Immature natural killer cell (primary cell): ENCODE measurements at regions not wholly inside any gene's neighbourhood (a gene's known extent, or its start where the extent isn't known, plus 50 kb on each side); places are given as distances from the start of the nearest gene placed in this dataset.

Experiments
- DNase-seq, 3 donors: peaks; one replicate each; pipeline ENCODE4 v3.0.0; 2022; ENCODE audit warnings: mixed read lengths in 1 of 3
- H3K27ac Mint-ChIP-seq, 6 donors: one replicate each; pipeline ENCODE4 v1.8.0; 2020; ENCODE audit warnings: mixed read lengths in 6 of 6, mild to moderate bottlenecking in 5 of 6, inconsistent platforms in 4 of 6, moderate library complexity in 3 of 6
- H3K27me3 Mint-ChIP-seq, 3 donors: one replicate each; pipeline ENCODE4 v1.8.0; 2020 to 2021; ENCODE audit warnings: low read depth in 3 of 3, mild to moderate bottlenecking in 3 of 3, mixed read lengths in 3 of 3, moderate library complexity in 3 of 3, inconsistent platforms in 1 of 3
- H3K36me3 Mint-ChIP-seq, 3 donors: one replicate each; pipeline ENCODE4 v1.8.0; 2020; ENCODE audit warnings: mixed read lengths in 3 of 3, inconsistent platforms in 2 of 3, mild to moderate bottlenecking in 2 of 3
- H3K4me1 Mint-ChIP-seq, 2 donors: one replicate each; pipeline ENCODE4 v1.8.0; 2020; ENCODE audit warnings: inconsistent platforms in 2 of 2, mild to moderate bottlenecking in 2 of 2, mixed read lengths in 2 of 2, moderate library complexity in 1 of 2
- H3K4me3 Mint-ChIP-seq, 5 donors: one replicate each; pipeline ENCODE4 v1.8.0; 2020; ENCODE audit warnings: mild to moderate bottlenecking in 5 of 5, mixed read lengths in 5 of 5, inconsistent platforms in 3 of 5, moderate library complexity in 3 of 5
- H3K9me3 Mint-ChIP-seq, 6 donors: one replicate each; pipeline ENCODE4 v1.8.0; 2020; ENCODE audit warnings: mild to moderate bottlenecking in 6 of 6, mixed read lengths in 6 of 6, inconsistent platforms in 4 of 6, moderate library complexity in 3 of 6

DNA sequence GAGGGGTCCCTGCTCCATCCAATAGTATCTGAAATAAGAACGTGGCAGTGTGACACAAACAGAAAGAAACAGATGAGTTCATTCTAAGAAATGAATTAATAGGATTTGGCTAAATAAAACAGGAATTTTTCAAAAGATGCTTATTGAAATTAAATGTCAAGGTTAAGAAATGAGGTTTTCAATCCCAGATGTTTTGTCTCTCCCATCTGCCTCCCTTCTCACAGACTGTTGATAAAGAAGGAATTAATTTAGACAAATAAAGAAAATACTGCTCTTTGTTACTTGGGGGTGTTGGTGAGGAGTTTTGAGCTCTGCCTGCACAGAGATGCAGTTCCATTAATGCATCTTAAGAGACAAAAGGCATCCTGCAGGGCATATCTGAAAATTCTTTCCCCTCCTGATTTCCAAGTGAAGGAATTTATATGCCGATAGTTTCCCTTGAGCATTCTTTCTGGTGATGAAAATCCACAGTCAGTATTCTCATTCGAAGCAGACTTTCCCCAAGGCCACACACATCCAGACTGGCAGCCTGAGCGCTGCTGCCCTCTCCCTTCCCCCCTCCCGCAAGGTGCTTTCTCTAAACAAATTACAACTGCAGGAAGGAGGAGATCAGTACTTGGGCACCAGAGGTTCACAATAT is 385.4 kb upstream of the RND3 start:
- Mint-ChIP-seq H3K4me3 (no peak overlapping the region), H3K9me3 (peaks cover 0 to 25% (median 4%) of the 10 kb centered on the region in 6 donors), H3K36me3 (no peaks in the 10 kb centered on the region), H3K4me1 (no peaks in the 10 kb centered on the region), H3K27me3 (peaks cover 2 to 4% (median 2%) of the 10 kb centered on the region in 3 donors), H3K27ac (no peak overlapping the region)
- DNase-seq, result no peak

GRCh38 chr2:150866431-150866830 is 379.0 kb upstream of the RND3 start:
- Mint-ChIP-seq H3K4me1 (no peaks in the 10 kb centered on the region), H3K4me3 (no peak overlapping the region), H3K27ac (no peak overlapping the region), H3K9me3 (peaks cover 0 to 34% (median 6%) of the 10 kb centered on the region in 6 donors), H3K27me3 (peaks cover 0 to 2% (median 1%) of the 10 kb centered on the region in 3 donors), H3K36me3 (no peaks in the 10 kb centered on the region)
- no peak for DNase-seq

- no peak overlapping the region for H3K4me3 Mint-ChIP-seq
- H3K27me3 Mint-ChIP-seq, result peaks cover 0 to 2% (median 1%) of the 10 kb centered on the region in 3 donors
- no peak for DNase-seq
- H3K36me3 Mint-ChIP-seq, result no peaks in the 10 kb centered on the region
- peaks cover 0 to 30% (median 4%) of the 10 kb centered on the region in 6 donors for H3K9me3 Mint-ChIP-seq
- no peak overlapping the region for H3K27ac Mint-ChIP-seq
- no peaks in the 10 kb centered on the region for H3K4me1 Mint-ChIP-seq
Observed at GRCh38 chr2:150863691-150864090, 376.2 kb upstream of the RND3 start.

- no peaks in the 10 kb centered on the region for H3K36me3 Mint-ChIP-seq
- DNase-seq, result no peak
- H3K27ac Mint-ChIP-seq, result no peak overlapping the region
- H3K4me1 Mint-ChIP-seq, result no peaks in the 10 kb centered on the region
- peaks cover 0 to 30% (median 2%) of the 10 kb centered on the region in 6 donors for H3K9me3 Mint-ChIP-seq
- H3K4me3 Mint-ChIP-seq, result no peak overlapping the region
- H3K27me3 Mint-ChIP-seq, result peaks cover 0 to 1% (median 0%) of the 10 kb centered on the region in 3 donors
Observed at GRCh38 chr2:150860301-150860700, 372.8 kb upstream of the RND3 start.

GRCh38 chr2:150859877-150860276 is 372.4 kb upstream of the RND3 start:
- Mint-ChIP-seq H3K27me3 (peaks cover 0 to 1% (median 0%) of the 10 kb centered on the region in 3 donors), H3K36me3 (no peaks in the 10 kb centered on the region), H3K27ac (no peak overlapping the region), H3K4me1 (no peaks in the 10 kb centered on the region), H3K9me3 (peaks cover 0 to 27% (median 2%) of the 10 kb centered on the region in 6 donors), H3K4me3 (no peak overlapping the region)
- DNase-seq, result no peak

GRCh38 chr2:150859162-150859561 is 371.7 kb upstream of the RND3 start:
- Mint-ChIP-seq H3K4me3 (no peak overlapping the region), H3K27ac (no peak overlapping the region)

GRCh38 chr2:150858382-150858781 is 370.9 kb upstream of the RND3 start:
- DNase-seq, result no peak
- no peak overlapping the region for H3K4me3 Mint-ChIP-seq
- no peaks in the 10 kb centered on the region for H3K36me3 Mint-ChIP-seq
- H3K27me3 Mint-ChIP-seq, result no peaks in the 10 kb centered on the region
- no peak overlapping the region for H3K27ac Mint-ChIP-seq
- no peaks in the 10 kb centered on the region for H3K4me1 Mint-ChIP-seq
- peaks cover 0 to 18% (median 2%) of the 10 kb centered on the region in 6 donors for H3K9me3 Mint-ChIP-seq

More at GRCh38 chr2:150859162-150859561, 371.7 kb upstream of the RND3 start:
- H3K27me3 Mint-ChIP-seq, result no peaks in the 10 kb centered on the region
- H3K9me3 Mint-ChIP-seq, result peaks cover 0 to 20% (median 2%) of the 10 kb centered on the region in 6 donors
- no peaks in the 10 kb centered on the region for H3K4me1 Mint-ChIP-seq
- no peaks in the 10 kb centered on the region for H3K36me3 Mint-ChIP-seq
- DNase-seq, result no peak

DNA sequence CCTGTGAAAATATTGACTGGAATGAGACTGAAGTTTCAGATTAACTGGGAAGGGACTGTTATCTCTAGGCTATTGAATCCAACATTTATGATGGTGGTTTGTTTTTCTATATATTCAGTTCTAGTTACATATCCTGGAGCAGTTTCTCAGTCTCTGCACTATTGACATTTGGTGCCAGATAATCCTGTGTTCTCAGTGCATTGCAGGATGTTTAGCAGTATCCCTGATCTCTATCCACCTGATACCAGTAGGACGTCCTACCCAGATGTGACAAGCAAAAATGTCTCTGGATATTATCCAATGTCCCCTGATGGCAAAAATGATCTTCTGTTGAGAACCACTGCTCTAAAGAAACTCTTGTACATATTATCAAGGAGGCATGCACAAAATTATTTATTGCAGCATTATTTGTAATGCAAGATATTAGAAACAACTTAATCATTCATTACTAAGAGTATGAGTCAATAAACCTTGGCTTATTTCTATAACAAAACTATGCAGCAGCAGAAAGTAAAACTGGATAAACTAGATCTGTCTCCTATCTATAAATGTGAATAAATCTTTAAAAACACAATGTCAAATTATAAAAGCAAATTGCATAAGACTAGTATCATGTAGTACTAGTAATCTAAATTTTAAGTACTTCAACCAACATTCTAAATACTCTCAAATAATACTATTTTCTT is 369.3 kb upstream of the RND3 start:
- no peaks in the 10 kb centered on the region for H3K4me1 Mint-ChIP-seq
- no peak overlapping the region for H3K4me3 Mint-ChIP-seq
- no peaks in the 10 kb centered on the region for H3K27me3 Mint-ChIP-seq
- DNase-seq, result no peak
- H3K9me3 Mint-ChIP-seq, result peaks cover 0 to 13% (median under 1%) of the 10 kb centered on the region in 6 donors
- no peak overlapping the region for H3K27ac Mint-ChIP-seq
- no peaks in the 10 kb centered on the region for H3K36me3 Mint-ChIP-seq

GRCh38 chr2:150853263-150853662 is 365.8 kb upstream of the RND3 start:
- H3K36me3 Mint-ChIP-seq, result no peaks in the 10 kb centered on the region
- peaks cover 0 to 2% (median 0%) of the 10 kb centered on the region in 3 donors for H3K27me3 Mint-ChIP-seq
- no peak for DNase-seq
- H3K27ac Mint-ChIP-seq, result no peak overlapping the region
- peaks cover 0 to 5% (median under 1%) of the 10 kb centered on the region in 6 donors for H3K9me3 Mint-ChIP-seq
- H3K4me1 Mint-ChIP-seq, result no peaks in the 10 kb centered on the region
- no peak overlapping the region for H3K4me3 Mint-ChIP-seq

- peaks cover 0 to 2% (median 0%) of the 10 kb centered on the region in 3 donors for H3K27me3 Mint-ChIP-seq
- H3K4me3 Mint-ChIP-seq, result no peak overlapping the region
- no peak overlapping the region for H3K27ac Mint-ChIP-seq
- DNase-seq, result no peak
- no peaks in the 10 kb centered on the region for H3K4me1 Mint-ChIP-seq
- H3K9me3 Mint-ChIP-seq, result peaks cover 0 to 9% (median 1%) of the 10 kb centered on the region in 6 donors
- H3K36me3 Mint-ChIP-seq, result no peaks in the 10 kb centered on the region
Observed at GRCh38 chr2:150850641-150851040, 363.2 kb upstream of the RND3 start.

DNA sequence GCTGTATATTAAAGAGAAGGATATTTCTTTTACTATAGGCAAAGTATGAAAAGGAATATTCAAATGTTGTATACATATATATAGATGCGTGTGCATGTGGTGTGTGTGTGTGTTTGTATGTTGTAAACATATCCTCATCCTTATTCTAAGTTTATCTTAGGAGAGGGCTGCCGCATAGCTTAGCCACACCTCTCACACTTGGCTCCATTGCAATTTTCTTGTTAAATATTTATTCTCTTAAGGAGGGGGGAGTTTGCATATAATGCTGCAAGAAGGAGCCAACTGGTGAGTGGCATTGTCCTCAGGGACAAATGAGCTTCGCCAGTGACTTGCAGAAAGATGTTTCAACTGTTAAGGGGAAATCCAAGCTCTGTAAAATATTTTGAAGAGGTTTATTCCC is 360.1 kb upstream of the RND3 start:
- Mint-ChIP-seq H3K4me3 (no peak overlapping the region), H3K36me3 (no peaks in the 10 kb centered on the region), H3K4me1 (no peaks in the 10 kb centered on the region), H3K27ac (no peak overlapping the region), H3K27me3 (peaks cover 0 to 4% (median 2%) of the 10 kb centered on the region in 3 donors), H3K9me3 (peaks cover 2 to 21% (median 6%) of the 10 kb centered on the region in 6 donors)
- DNase-seq, result no peak

- H3K27ac Mint-ChIP-seq, result no peak overlapping the region
- H3K27me3 Mint-ChIP-seq, result peaks cover 0 to 4% (median 2%) of the 10 kb centered on the region in 3 donors
- DNase-seq, result no peak
- peaks cover 3 to 26% (median 7%) of the 10 kb centered on the region in 6 donors for H3K9me3 Mint-ChIP-seq
- H3K4me3 Mint-ChIP-seq, result no peak overlapping the region
- no peaks in the 10 kb centered on the region for H3K4me1 Mint-ChIP-seq
- H3K36me3 Mint-ChIP-seq, result no peaks in the 10 kb centered on the region
Observed at GRCh38 chr2:150846691-150847090, 359.2 kb upstream of the RND3 start.

DNA sequence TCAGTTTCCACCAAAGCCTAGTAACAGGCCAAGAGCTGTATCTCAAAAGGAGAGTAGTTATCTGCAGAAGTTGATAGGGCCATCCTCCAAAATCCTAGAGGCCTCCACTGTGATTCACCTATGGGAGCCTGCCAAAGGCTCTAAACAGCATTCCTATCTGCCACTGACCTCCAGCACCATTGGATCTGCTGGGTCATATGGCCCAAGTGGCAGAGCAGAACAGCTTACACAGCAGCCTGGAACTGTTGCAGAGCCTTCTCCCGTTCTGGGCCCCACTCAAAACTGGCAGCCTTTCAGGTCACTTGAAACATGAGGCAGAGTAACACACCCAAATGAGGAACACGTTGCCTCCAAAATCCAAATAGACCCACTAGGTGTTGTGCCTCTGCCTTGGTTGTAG is 345.2 kb upstream of the RND3 start:
- H3K27me3 Mint-ChIP-seq, result peaks cover 0 to 1% (median 0%) of the 10 kb centered on the region in 3 donors
- H3K27ac Mint-ChIP-seq, result no peak overlapping the region
- H3K36me3 Mint-ChIP-seq, result no peaks in the 10 kb centered on the region
- H3K4me1 Mint-ChIP-seq, result no peaks in the 10 kb centered on the region
- DNase-seq, result no peak
- H3K9me3 Mint-ChIP-seq, result peaks cover 0 to 5% (median 4%) of the 10 kb centered on the region in 6 donors
- no peak overlapping the region for H3K4me3 Mint-ChIP-seq

DNA sequence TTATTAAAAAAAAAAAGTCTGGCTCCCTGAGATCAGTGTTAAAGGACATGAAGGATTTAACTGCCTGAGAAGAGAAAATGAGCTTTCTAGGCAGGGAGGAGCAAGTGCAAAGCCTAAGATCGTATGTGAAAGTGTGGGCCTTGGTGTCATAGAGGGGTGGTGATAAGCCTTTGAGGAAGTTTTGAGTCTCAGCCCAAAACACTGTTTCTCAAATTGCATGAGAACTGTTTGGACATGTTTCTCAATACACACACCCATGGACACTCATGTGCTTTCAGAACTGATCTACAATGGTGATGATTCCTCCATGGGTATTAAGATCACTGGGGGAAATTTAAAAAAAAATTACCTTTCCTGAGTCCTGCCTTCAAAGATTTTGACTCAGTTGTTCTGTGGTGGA is 336.7 kb upstream of the RND3 start:
- H3K27ac Mint-ChIP-seq, result no peak overlapping the region

More for the DNA sequence above, 336.7 kb upstream of the RND3 start:
- peaks cover 0 to 21% (median 5%) of the 10 kb centered on the region in 6 donors for H3K9me3 Mint-ChIP-seq
- no peak overlapping the region for H3K4me3 Mint-ChIP-seq
- H3K36me3 Mint-ChIP-seq, result no peaks in the 10 kb centered on the region
- H3K4me1 Mint-ChIP-seq, result no peaks in the 10 kb centered on the region
- no peak for DNase-seq
- H3K27me3 Mint-ChIP-seq, result no peaks in the 10 kb centered on the region
